ENCODE measurements at regions not wholly inside any gene's neighbourhood (a gene's known extent, or its start where the extent isn't known, plus 50 kb on each side); places are given as distances from the start of the nearest gene placed in this dataset. TPM values are rescaled to one million over a fixed set of nuclear protein-coding genes. Genes with fewer than 3 reads are reported as not detected.

Small RNA genes in the stretch of these regions (microRNA-seq; reads per million reads assigned to microRNA genes)
- not detected for gene MIR8062

Small RNA genes in the stretch of these regions (small RNA-seq; reads per million reads assigned to genes)
- gene MIR8062 (ENCODE audit: low replicate concordance) (not detected), gene RN7SL547P (ENCODE audit: low replicate concordance) (not detected)

All from GM23338 (cell line).